SW480 (cell line): ENCODE measurements at regions not wholly inside any gene's neighbourhood (a gene's known extent, or its start where the extent isn't known, plus 50 kb on each side); places are given as distances from the start of the nearest gene placed in this dataset.

Experiments used
- DNase-seq: peaks from one replicate; pipeline ENCODE4 v3.0.0-alpha.2; 2016; ENCODE audit warnings: low spot score

GRCh38 chr3:45330510-45331295 is 57.7 kb upstream of the LARS2 start:
- no peak for DNase-seq

GRCh38 chr3:45332493-45332892 is 55.9 kb upstream of the LARS2 start:
- DNase-seq: no peak

GRCh38 chr3:45332901-45333407 is 55.4 kb upstream of the LARS2 start:
- no peak for DNase-seq

- no peak for DNase-seq
Measured at GRCh38 chr3:45333549-45333948, 54.8 kb upstream of the LARS2 start.

GRCh38 chr3:45337839-45338470 is 50.4 kb upstream of the LARS2 start:
- no peak for DNase-seq
